PFSK-1 (cell line): ENCODE measurements at regions not wholly inside any gene's neighbourhood (a gene's known extent, or its start where the extent isn't known, plus 50 kb on each side); places are given as distances from the start of the nearest gene placed in this dataset.

Source experiments
- FOXP2 ChIP-seq: optimal IDR thresholded peaks from 2 replicates; pipeline ENCODE3; 2011; ENCODE audit warnings: borderline replicate concordance, control low read depth, inconsistent platforms; ENCODE audit not compliant: insufficient read depth; ENCODE audit errors: extremely low read length, extremely low read depth
- POLR2AphosphoS5 ChIP-seq: IDR thresholded peaks from 2 replicates; pipeline ENCODE4 v1.6.1; 2012; ENCODE audit warnings: low read depth, mild to moderate bottlenecking, control low read depth, low read length, moderate library complexity
- REST ChIP-seq, 2 experiments: IDR thresholded peaks; 2 replicates each; pipeline versions ENCODE4 v1.6.1 to v1.8.0; 2011 to 2012; ENCODE audit warnings: low read depth in 2 of 2, low read length in 2 of 2, control low read depth in 1 of 2, inconsistent platforms in 1 of 2, mild to moderate bottlenecking in 1 of 2, moderate library complexity in 1 of 2; ENCODE audit not compliant: insufficient read depth in 1 of 2
- SIN3A ChIP-seq: IDR thresholded peaks from 2 replicates; pipeline ENCODE4 v1.6.1; 2012; ENCODE audit warnings: mild to moderate bottlenecking, low read length, moderate library complexity, borderline replicate concordance; ENCODE audit not compliant: insufficient read depth
- TAF1 ChIP-seq: IDR thresholded peaks from 2 replicates; pipeline ENCODE4 v1.6.1; 2012; ENCODE audit warnings: low read length, control low read depth, borderline replicate concordance; ENCODE audit not compliant: insufficient read depth

GRCh38 chr12:114920771-114921554 is 237.0 kb upstream of the TBX3 start:
- TF ChIP-seq POLR2AphosphoS5 (no peak), TAF1 (no peak), FOXP2 (no peak), SIN3A (no peak), REST (IDR thresholded peaks at IDR 0.05; ENCODE audit: insufficient read depth in 1 of 2, low read depth in 2 of 2, low read length in 2 of 2) (no peak)

GRCh38 chr12:114919479-114919878 is 235.5 kb upstream of the TBX3 start:
- TF ChIP-seq REST (IDR thresholded peaks at IDR 0.05; ENCODE audit: insufficient read depth in 1 of 2, low read depth in 2 of 2, low read length in 2 of 2) (no peak), FOXP2 (no peak), SIN3A (no peak), TAF1 (no peak), POLR2AphosphoS5 (no peak)

GRCh38 chr12:114918535-114919233 is 234.7 kb upstream of the TBX3 start:
- no peak for TF ChIP-seq REST (IDR thresholded peaks at IDR 0.05; ENCODE audit: insufficient read depth in 1 of 2, low read depth in 2 of 2, low read length in 2 of 2)
- no peak for TF ChIP-seq SIN3A
- TF ChIP-seq FOXP2: no peak
- TF ChIP-seq POLR2AphosphoS5: no peak
- no peak for TF ChIP-seq TAF1

- TF ChIP-seq TAF1: no peak
- TF ChIP-seq SIN3A: no peak
These were observed 234.0 kb upstream of the TBX3 start for GRCh38 chr12:114917953-114918352.

- TF ChIP-seq SIN3A: no peak
- TF ChIP-seq FOXP2: no peak
- no peak for TF ChIP-seq REST (IDR thresholded peaks at IDR 0.05; ENCODE audit: insufficient read depth in 1 of 2, low read depth in 2 of 2, low read length in 2 of 2)
- TF ChIP-seq POLR2AphosphoS5: no peak
- TF ChIP-seq TAF1: no peak
These were observed 233.3 kb upstream of the TBX3 start for GRCh38 chr12:114917307-114917706.
